ENCODE measurements at regions not wholly inside any gene's neighbourhood (a gene's known extent, or its start where the extent isn't known, plus 50 kb on each side); places are given as distances from the start of the nearest gene placed in this dataset.

GRCh38 chr1:186512698-186513457 is 52.0 kb upstream of the PDC start:
- TF ChIP-seq CTCF (IDR thresholded peaks at IDR 0.05; ENCODE audit: control extremely low read depth, extremely low read depth, low read depth, missing control alignments), result no peak
- CTCF ChIA-PET, result interaction anchor here (0.7 to 2.3 kb wide), 9 partner anchors 11 to 114 kb away, joined by 3 to 11 read pairs (median 3); no protein-coding TSS in a partner anchor
- POLR2A ChIA-PET, result no interaction called here
- no peak for DNase-seq (ENCODE audit: extremely low spot score)

GRCh38 chr1:186511761-186512637 is 51.1 kb upstream of the PDC start:
- no peak for DNase-seq (ENCODE audit: extremely low spot score)
- TF ChIP-seq CTCF (IDR thresholded peaks at IDR 0.05; ENCODE audit: control extremely low read depth, extremely low read depth, low read depth, missing control alignments), result no peak
- ChIA-PET POLR2A (no interaction called here), CTCF (interaction anchor here (0.8 to 2.3 kb wide), 7 partner anchors 9 to 474 kb away, joined by 3 to 11 read pairs (median 4); no protein-coding TSS in a partner anchor)

All from GM10248 (cell line).